ENCODE measurements at regions not wholly inside any gene's neighbourhood (a gene's known extent, or its start where the extent isn't known, plus 50 kb on each side); places are given as distances from the start of the nearest gene placed in this dataset.

DNA sequence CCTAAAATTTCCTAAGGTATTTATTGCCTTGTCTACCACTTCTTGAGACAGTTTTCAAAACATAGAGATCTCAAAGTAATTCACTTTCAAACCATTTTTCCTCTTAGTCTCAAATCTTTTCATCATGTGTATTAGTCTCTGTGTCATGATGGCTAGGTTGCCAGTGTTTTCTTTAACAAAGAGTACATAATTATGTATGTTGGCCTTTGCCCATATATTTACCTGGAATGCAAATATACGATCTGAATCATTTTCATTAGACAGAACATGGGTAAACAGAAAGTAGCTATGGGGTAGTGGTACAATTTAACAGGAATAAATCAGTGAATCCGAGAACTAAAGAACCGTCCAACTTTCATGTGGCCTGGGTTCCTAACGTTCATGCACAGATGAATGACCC lies 852.1 kb upstream of the MBL2 start:
- ChIA-PET CTCF (no interaction called here), POLR2A (no interaction called here)
- no peak for ATAC-seq
- Histone ChIP-seq H3K4me2 (no peak overlapping the region), H3K27ac (no peak overlapping the region), H3K4me1 (no peaks in the 10 kb centered on the region), H3K9me3 (no peaks in the 10 kb centered on the region), H3K4me3 (no peak overlapping the region)
- TF ChIP-seq CHD4 (IDR thresholded peaks at IDR 0.05; ENCODE audit: borderline replicate concordance): no peak
- TF ChIP-seq EP300 (IDR thresholded peaks at IDR 0.05): no peak
- 24% methylated on average over 4 of the region's 4 CpGs for WGBS (ENCODE audit: missing lambda C conversion rate)
- FAIRE-seq: no peak
- DNase-seq (ENCODE audit: low read depth in 1 of 2, low spot score in 1 of 2): no peak

DNA sequence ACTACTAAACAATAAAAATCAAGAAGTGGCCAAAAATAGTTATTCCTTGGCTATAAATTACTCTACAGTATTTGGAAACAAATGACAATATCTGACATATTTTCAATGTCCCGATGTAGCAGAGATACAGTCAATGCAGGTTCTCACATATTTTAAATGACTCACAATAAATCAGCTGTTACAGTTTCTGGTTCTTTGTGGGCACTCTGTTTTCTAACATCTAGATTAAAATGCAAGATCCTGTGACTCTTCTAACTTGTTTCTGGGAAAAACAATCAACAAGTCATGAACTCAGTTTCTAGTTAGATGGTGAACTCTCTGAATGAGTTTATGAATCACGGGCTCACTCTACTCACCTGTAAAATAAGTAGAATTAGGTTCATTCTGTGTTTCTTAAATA lies 849.6 kb upstream of the MBL2 start:
- Histone ChIP-seq H3K9me3 (no peaks in the 10 kb centered on the region), H3K4me3 (no peak overlapping the region), H3K4me1 (no peaks in the 10 kb centered on the region), H3K27ac (no peak overlapping the region), H3K4me2 (no peak overlapping the region)
- WGBS (ENCODE audit: missing lambda C conversion rate): 9% methylated on average over 2 of the region's 2 CpGs
- FAIRE-seq (no peak), DNase-seq (ENCODE audit: low read depth in 1 of 2, low spot score in 1 of 2) (no peak), ATAC-seq (no peak)
- ChIA-PET CTCF (no interaction called here), POLR2A (no interaction called here)
- TF ChIP-seq, protein P1, sequence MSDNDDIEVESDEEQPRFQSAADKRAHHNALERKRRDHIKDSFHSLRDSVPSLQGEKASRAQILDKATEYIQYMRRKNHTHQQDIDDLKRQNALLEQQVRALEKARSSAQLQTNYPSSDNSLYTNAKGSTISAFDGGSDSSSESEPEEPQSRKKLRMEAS (IDR thresholded peaks at IDR 0.05): no peak
- TF ChIP-seq GATA3 (IDR thresholded peaks at IDR 0.05; ENCODE audit: borderline replicate concordance) (no peak), EHF (CRISPR knock-in tag; IDR thresholded peaks at IDR 0.05) (no peak), RNF2 (IDR thresholded peaks at IDR 0.05; ENCODE audit: borderline replicate concordance, low read depth) (no peak), MAZ (IDR thresholded peaks at IDR 0.05; ENCODE audit: borderline replicate concordance, low read depth, low read length) (no peak), FOXS1 (CRISPR knock-in tag; IDR thresholded peaks at IDR 0.05) (no peak), TFCP2L1 (CRISPR knock-in tag; IDR thresholded peaks at IDR 0.05) (no peak)
- TF ChIP-seq, protein P2, sequence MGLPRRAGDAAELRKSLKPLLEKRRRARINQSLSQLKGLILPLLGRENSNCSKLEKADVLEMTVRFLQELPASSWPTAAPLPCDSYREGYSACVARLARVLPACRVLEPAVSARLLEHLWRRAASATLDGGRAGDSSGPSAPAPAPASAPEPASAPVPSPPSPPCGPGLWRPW (IDR thresholded peaks at IDR 0.05): no peak
- TF ChIP-seq, protein P3, sequence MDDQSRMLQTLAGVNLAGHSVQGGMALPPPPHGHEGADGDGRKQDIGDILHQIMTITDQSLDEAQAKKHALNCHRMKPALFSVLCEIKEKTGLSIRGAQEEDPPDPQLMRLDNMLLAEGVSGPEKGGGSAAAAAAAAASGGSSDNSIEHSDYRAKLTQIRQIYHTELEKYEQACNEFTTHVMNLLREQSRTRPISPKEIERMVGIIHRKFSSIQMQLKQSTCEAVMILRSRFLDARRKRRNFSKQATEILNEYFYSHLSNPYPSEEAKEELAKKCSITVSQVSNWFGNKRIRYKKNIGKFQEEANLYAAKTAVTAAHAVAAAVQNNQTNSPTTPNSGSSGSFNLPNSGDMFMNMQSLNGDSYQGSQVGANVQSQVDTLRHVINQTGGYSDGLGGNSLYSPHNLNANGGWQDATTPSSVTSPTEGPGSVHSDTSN (IDR thresholded peaks at IDR 0.05): no peak

DNA sequence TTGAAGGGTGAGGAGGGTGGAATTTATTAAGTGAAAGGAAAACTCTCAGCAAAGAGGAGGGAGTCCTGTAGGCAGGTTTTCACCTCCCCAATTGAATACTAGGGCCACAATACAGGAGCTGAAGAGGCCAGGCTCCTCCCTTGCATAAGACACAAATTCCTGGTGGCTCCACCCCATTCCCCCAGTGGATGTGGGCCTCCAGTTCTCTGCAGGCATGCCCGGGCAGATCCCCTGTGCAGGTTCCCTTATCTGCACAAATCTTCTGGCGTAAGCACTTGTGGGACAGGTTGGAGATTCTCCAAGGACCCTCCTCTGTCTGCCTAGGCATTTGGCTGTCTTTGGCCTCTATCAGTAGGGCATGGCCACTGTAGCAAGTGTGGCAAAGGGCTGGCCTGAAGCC lies 847.1 kb upstream of the MBL2 start:
- Histone ChIP-seq H3K4me3 (no peak overlapping the region), H3K4me2 (no peak overlapping the region), H3K4me1 (no peaks in the 10 kb centered on the region), H3K27ac (no peak overlapping the region), H3K9me3 (no peaks in the 10 kb centered on the region)
- FAIRE-seq (no peak), DNase-seq (ENCODE audit: low read depth in 1 of 2, low spot score in 1 of 2) (peak in 1 of 2 experiments; percentile 11), ATAC-seq (no peak)
- TF ChIP-seq EHMT2 (IDR thresholded peaks at IDR 0.05; ENCODE audit: low read depth): no peak
- TF ChIP-seq FOSB (CRISPR knock-in tag; IDR thresholded peaks at IDR 0.05): no peak
- no peak for TF ChIP-seq RFX5 (IDR thresholded peaks at IDR 0.05)
- TF ChIP-seq, protein P4, sequence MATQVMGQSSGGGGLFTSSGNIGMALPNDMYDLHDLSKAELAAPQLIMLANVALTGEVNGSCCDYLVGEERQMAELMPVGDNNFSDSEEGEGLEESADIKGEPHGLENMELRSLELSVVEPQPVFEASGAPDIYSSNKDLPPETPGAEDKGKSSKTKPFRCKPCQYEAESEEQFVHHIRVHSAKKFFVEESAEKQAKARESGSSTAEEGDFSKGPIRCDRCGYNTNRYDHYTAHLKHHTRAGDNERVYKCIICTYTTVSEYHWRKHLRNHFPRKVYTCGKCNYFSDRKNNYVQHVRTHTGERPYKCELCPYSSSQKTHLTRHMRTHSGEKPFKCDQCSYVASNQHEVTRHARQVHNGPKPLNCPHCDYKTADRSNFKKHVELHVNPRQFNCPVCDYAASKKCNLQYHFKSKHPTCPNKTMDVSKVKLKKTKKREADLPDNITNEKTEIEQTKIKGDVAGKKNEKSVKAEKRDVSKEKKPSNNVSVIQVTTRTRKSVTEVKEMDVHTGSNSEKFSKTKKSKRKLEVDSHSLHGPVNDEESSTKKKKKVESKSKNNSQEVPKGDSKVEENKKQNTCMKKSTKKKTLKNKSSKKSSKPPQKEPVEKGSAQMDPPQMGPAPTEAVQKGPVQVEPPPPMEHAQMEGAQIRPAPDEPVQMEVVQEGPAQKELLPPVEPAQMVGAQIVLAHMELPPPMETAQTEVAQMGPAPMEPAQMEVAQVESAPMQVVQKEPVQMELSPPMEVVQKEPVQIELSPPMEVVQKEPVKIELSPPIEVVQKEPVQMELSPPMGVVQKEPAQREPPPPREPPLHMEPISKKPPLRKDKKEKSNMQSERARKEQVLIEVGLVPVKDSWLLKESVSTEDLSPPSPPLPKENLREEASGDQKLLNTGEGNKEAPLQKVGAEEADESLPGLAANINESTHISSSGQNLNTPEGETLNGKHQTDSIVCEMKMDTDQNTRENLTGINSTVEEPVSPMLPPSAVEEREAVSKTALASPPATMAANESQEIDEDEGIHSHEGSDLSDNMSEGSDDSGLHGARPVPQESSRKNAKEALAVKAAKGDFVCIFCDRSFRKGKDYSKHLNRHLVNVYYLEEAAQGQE (IDR thresholded peaks at IDR 0.05): no peak
- TF ChIP-seq, protein P5, sequence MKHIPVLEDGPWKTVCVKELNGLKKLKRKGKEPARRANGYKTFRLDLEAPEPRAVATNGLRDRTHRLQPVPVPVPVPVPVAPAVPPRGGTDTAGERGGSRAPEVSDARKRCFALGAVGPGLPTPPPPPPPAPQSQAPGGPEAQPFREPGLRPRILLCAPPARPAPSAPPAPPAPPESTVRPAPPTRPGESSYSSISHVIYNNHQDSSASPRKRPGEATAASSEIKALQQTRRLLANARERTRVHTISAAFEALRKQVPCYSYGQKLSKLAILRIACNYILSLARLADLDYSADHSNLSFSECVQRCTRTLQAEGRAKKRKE (CRISPR knock-in tag; IDR thresholded peaks at IDR 0.05; ENCODE audit: low read depth): no peak
- CTCF ChIA-PET: no interaction called here
- WGBS (ENCODE audit: missing lambda C conversion rate): 12% methylated on average over 2 of the region's 2 CpGs
- POLR2A ChIA-PET: no interaction called here

Data from A549 (cell line).